GM12892 (cell line): ENCODE measurements at regions not wholly inside any gene's neighbourhood (a gene's known extent, or its start where the extent isn't known, plus 50 kb on each side); places are given as distances from the start of the nearest gene placed in this dataset.

Experiments used
- POLR2A ChIP-seq: IDR thresholded peaks from 2 replicates; pipeline ENCODE4 v1.6.1; 2011; ENCODE audit warnings: low read depth, low read length, control low read depth
- POLR2AphosphoS5 ChIP-seq: IDR thresholded peaks from 2 replicates; pipeline ENCODE4 v1.6.1; 2011; ENCODE audit warnings: low read depth, low read length, control low read depth

DNA sequence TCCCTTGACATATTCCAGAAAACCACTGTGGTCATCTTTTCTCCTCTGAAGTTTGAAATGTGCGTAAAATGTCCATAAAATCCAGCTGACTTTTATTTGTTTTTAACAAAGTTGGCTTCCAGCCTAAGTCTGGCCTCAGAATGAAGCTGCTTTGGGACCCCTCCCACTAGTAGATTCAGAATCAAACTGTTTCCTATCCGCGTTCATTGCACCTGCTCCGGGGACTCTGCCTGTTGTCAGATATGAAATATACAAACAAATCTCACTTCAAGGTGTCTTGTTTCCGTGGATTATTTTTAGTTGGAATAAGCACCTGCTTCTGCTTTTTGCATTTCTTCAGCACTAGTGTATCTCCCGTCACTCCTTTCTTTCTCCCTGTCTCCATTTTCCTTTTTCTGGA lies 115.7 kb upstream of the FHL2 start:
- TF ChIP-seq POLR2A (no peak), POLR2AphosphoS5 (no peak)
